ENCODE measurements at regions not wholly inside any gene's neighbourhood (a gene's known extent, or its start where the extent isn't known, plus 50 kb on each side); places are given as distances from the start of the nearest gene placed in this dataset.

GRCh38 chr7:15834446-15834845, 148.0 kb upstream of the MEOX2 start:
- H3K4me3 ChIP-seq (ENCODE audit: insufficient read depth, low read depth, low read length), result no peak overlapping the region
- no peak overlapping the region for H2AK9ac ChIP-seq (replicated peaks; ENCODE audit: low read depth, low read length, poor library complexity)
- dilution Hi-C loops (cut with HindIII; ENCODE audit: low sequenced_read_pairs, unreplicated experiment), result no loop called here
- H3K14ac ChIP-seq (replicated peaks; ENCODE audit: low read depth, low read length), result no peak overlapping the region
- ATAC-seq (ENCODE audit: low read depth), result no peak
- H2AFZ ChIP-seq (replicated peaks; ENCODE audit: low read length, poor library complexity), result no peak overlapping the region
- no peak overlapping the region for H3K27ac ChIP-seq (ENCODE audit: insufficient read depth, low read length)
- H4K20me1 ChIP-seq (ENCODE audit: insufficient read depth, low read length), result no peaks in the 10 kb centered on the region
- in situ Hi-C loops (cut with MboI; ENCODE audit: low sequenced_read_pairs), result no loop called here
- no peaks in the 10 kb centered on the region for H3K4me1 ChIP-seq (ENCODE audit: control insufficient read depth, insufficient read depth, low read length)
- H3K36me3 ChIP-seq (ENCODE audit: control insufficient read depth, insufficient read depth, low read length), result no peaks in the 10 kb centered on the region
- no peak overlapping the region for H3K56ac ChIP-seq (ENCODE audit: extremely low read depth, insufficient read depth, low read length)
- no peak overlapping the region for H2BK20ac ChIP-seq (ENCODE audit: low read depth, low read length)
- no peak overlapping the region for H4K8ac ChIP-seq (ENCODE audit: low read depth in 2 of 2, low read length in 2 of 2)
- no peak overlapping the region for H2BK5ac ChIP-seq (ENCODE audit: low read depth, low read length, poor library complexity, severe bottlenecking)
- no TSS peak for BruUV-seq (replicated peaks)
- TF ChIP-seq FOS (IDR thresholded peaks at IDR 0.05; ENCODE audit: low read depth, low read length) (no peak), NFE2L2 (IDR thresholded peaks at IDR 0.05; ENCODE audit: low read depth, low read length) (no peak), BHLHE40 (IDR thresholded peaks at IDR 0.05; ENCODE audit: low read depth, low read length) (no peak), SMC3 (IDR thresholded peaks at IDR 0.05; ENCODE audit: low read depth, low read length) (no peak), CTCF (conservative IDR thresholded peaks at IDR 0.05; ENCODE audit: low read depth, low read length) (no peak), MXI1 (IDR thresholded peaks at IDR 0.05; ENCODE audit: borderline replicate concordance, low read depth, low read length) (no peak)
- H3K9me3 ChIP-seq (ENCODE audit: control insufficient read depth, insufficient read depth, low read length), result no peaks in the 10 kb centered on the region
- H3K27me3 ChIP-seq (ENCODE audit: control insufficient read depth, insufficient read depth, low read length), result no peaks in the 10 kb centered on the region
- no peak overlapping the region for H3K18ac ChIP-seq (ENCODE audit: low read depth, low read length)
- no peak overlapping the region for H3K23ac ChIP-seq (ENCODE audit: low read depth, low read length)
- no peak overlapping the region for H3K4me2 ChIP-seq (ENCODE audit: low read depth, low read length)
- H3K9ac ChIP-seq (ENCODE audit: low read depth, low read length), result no peak overlapping the region
- no peaks in the 10 kb centered on the region for H3K9me1 ChIP-seq (ENCODE audit: insufficient read depth, low read length)
- POLR2A ChIA-PET (ENCODE audit: unreplicated experiment), result no interaction called here
- H4K5ac ChIP-seq (ENCODE audit: low read depth, low read length), result no peak overlapping the region
- no peak overlapping the region for H3K4ac ChIP-seq (ENCODE audit: low read depth, low read length)
- H2BK120ac ChIP-seq (ENCODE audit: low read depth, low read length), result no peak overlapping the region
- CTCF ChIA-PET, result interaction anchor here (0.6 kb wide), 1 partner anchor 79 kb away, joined by 6 read pairs; no protein-coding TSS in a partner anchor
- H2AK5ac ChIP-seq (ENCODE audit: low read depth, low read length), result no peak overlapping the region
- no peak for DNase-seq
- no peaks in the 10 kb centered on the region for H3K79me1 ChIP-seq (ENCODE audit: low read depth in 1 of 2, low read length in 2 of 2)
- H4K91ac ChIP-seq (ENCODE audit: insufficient read depth, low read depth, low read length), result no peak overlapping the region
- no peak overlapping the region for H2BK15ac ChIP-seq (ENCODE audit: low read depth, low read length)
- intact Hi-C loops (cut with micrococcal nuclease), result no loop called here
